GM12874 (cell line): ENCODE measurements at regions not wholly inside any gene's neighbourhood (a gene's known extent, or its start where the extent isn't known, plus 50 kb on each side); places are given as distances from the start of the nearest gene placed in this dataset.

Experiments
- TF ChIP-seq, protein P1 (sequence below): IDR thresholded peaks from 2 replicates; pipeline ENCODE4 v1.5.1; 2011; ENCODE audit warnings: low read depth, mild to moderate bottlenecking, control low read depth, low read length, moderate library complexity; ENCODE audit not compliant: insufficient read depth

DNA sequence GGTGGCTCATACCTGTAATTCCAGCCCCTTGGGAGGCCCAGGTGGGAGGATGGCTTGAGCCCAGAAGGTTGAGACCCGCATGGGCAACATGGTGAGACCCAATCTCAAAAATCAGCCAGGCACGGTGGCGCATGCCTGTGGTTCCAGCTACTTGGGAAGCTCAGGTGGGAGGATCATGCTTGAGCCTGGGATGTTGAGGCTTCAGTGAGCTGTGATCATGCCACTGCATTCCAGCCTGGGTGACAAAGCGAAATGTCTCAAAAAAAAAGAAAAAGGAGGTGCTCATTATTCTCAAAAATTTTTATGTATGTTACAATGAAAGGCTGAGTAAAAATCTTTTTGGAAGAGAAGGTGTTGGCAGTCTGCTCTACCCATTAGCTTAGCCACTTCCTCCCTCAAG is 106.8 kb downstream of the TSN start:
- TF ChIP-seq, protein P1, sequence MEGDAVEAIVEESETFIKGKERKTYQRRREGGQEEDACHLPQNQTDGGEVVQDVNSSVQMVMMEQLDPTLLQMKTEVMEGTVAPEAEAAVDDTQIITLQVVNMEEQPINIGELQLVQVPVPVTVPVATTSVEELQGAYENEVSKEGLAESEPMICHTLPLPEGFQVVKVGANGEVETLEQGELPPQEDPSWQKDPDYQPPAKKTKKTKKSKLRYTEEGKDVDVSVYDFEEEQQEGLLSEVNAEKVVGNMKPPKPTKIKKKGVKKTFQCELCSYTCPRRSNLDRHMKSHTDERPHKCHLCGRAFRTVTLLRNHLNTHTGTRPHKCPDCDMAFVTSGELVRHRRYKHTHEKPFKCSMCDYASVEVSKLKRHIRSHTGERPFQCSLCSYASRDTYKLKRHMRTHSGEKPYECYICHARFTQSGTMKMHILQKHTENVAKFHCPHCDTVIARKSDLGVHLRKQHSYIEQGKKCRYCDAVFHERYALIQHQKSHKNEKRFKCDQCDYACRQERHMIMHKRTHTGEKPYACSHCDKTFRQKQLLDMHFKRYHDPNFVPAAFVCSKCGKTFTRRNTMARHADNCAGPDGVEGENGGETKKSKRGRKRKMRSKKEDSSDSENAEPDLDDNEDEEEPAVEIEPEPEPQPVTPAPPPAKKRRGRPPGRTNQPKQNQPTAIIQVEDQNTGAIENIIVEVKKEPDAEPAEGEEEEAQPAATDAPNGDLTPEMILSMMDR: no peak

DNA sequence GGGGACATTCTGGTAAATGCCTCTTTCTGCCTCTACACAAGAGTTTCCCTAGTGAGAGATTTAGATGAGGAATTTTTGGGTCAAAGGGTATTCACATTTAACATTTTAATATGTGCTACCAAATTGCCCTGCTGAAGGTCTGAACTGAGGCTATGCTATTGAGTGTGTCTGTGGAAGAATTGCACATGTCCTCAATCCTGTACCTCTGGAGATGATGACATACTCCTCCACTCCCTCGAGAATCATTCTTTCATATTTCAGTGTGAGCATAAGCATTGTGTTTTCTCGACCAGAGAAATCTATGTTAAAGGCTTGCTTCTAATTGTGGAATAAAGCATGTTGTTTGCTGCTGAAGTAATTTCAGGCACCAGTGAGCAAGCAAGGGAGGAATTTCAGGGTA is 110.5 kb downstream of the TSN start:
- TF ChIP-seq, protein P1: no peak

DNA sequence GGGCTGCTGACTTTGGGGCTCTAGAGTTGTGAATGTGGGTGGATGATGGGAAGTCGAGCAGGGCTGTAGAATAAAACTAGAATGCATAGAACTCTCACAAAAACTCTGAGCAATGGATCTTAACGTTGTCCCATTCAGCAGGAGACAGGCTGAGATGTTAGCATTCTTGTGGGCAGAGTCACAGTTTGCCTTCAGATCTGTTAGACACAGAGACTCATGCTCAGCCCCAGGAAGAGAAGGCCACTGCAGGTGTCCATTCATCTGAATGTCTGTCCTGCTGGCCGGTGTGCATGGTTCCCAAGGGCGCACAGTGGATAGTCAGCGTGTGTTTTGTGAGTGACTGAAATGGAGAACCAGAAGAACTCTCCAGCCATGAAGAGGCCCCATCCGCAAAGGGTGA is 111.3 kb downstream of the TSN start:
- TF ChIP-seq, protein P1: no peak

DNA sequence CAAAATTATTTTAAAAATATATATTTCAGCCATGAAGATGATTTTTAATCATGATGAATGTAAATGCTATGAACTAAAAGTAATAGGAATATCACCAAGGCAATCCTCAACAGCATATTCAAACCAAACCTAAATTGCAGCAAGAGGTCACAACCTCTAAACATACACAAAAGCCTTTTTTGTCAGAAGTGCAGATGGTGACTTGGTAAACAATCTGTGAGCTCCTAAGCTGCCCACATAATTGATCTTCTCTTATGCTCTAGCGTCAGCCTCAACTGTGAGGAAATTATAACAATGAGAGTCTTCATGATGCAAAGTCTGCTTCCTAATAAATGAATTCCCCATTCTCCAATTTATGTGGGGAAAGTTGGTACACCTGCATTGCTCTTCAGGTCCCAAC is 113.2 kb downstream of the TSN start:
- TF ChIP-seq, protein P1: no peak

DNA sequence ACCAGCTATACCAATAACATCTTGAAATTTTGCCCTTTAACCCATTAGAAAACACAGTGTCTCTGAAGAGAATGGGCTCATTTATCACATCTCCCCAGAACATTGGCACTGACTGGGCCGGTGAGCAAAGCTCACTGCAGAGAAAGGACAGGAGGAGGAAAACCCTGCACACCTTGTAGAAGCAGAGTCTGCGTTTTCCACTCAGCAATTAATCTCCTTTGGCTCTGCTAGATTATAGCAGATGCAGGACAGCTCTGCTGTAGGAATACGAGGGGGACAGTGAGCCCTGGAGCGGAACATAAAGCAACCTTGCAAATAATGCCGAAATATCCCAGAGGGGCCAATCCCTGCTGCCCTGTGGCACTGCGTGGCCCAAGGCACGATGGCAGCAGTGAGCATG is 113.9 kb downstream of the TSN start:
- TF ChIP-seq, protein P1: no peak

DNA sequence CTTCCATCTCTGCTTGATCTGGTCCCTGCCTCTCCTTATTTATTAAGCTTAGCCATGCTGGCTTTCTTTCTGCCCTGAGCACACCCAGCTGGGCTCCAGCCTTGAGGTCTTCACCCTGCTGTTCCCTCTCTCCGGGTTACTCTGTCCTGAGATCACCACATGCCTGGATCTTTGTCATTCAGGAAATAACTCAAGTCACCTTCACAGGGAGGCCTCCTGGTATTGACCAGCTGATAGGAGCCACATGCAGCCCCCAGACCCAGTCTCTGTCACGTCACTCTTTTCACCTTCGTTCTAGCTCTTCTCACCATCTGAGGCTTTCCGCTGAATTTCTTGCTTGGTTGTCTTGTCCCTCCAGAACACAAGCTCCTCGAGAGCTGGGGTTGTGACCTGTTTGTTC is 114.4 kb downstream of the TSN start:
- TF ChIP-seq, protein P1: no peak

DNA sequence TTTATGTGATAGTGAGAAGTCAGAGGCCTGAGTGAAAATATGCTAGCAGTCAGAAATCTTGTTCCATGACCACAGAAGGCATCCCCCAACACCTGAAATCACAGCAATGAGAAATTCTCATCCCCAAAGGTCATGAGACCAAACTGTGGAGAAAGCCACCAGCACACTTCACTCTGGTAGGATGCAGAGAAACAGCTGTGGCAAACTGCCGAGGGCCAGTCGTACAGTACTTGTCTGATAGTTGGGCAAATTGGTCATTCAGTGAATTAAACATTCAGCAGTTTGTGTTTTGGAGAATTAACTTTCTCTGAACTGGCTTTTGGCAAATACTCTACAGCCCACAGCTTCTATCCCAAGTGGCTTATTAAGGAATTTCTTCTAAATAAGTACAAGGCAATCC is 117.2 kb downstream of the TSN start:
- TF ChIP-seq, protein P1: no peak

DNA sequence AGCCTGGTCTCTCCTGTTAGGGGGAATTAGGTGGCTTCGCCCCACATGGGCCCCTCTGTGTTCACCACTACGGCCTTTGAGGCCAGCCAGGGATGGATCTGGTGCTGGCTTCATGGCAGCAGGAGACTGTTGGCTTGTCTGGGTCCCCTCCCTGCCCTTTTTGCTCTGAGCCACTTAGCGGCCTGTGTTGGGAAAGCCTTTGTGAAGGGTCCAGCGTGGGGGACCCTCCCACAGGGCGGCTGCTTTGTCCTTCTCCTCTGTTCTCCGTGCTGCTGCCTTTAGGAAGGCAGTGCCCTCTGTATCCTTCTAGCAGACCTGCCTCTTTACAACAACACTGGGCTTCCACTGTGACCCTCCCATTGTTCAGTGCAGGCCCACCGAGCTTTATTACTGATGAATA is 118.4 kb downstream of the TSN start:
- TF ChIP-seq, protein P1: no peak
